WTC11 (cell line): ENCODE measurements at regions not wholly inside any gene's neighbourhood (a gene's known extent, or its start where the extent isn't known, plus 50 kb on each side); places are given as distances from the start of the nearest gene placed in this dataset.

ENCODE experiments used
- ATF1 ChIP-seq: sonication (generic); formaldehyde crosslinking; IDR thresholded peaks from 2 replicates; pipeline ENCODE4 v1.8.1; 2023; ENCODE audit warnings: mild to moderate bottlenecking, moderate library complexity, missing genetic modification reagents
- ATF3 ChIP-seq: sonication (generic); formaldehyde crosslinking; conservative IDR thresholded peaks from 2 replicates; pipeline ENCODE4 v1.8.1; 2022; ENCODE audit warnings: mild to moderate bottlenecking, missing genetic modification reagents
- CTCF ChIP-seq: fragments of 200-600 bp; IDR thresholded peaks from 2 replicates; pipeline ENCODE4 v1.8.0; 2022; ENCODE audit warnings: antibody characterized with exemption
- HMGA2 ChIP-seq: fragments of 250-450 bp; sonication (Bioruptor Pico); IDR thresholded peaks from 2 replicates; pipeline ENCODE4 v1.4.0; 2021; ENCODE audit warnings: mild to moderate bottlenecking, moderate library complexity
- TCF7 ChIP-seq: sonication (generic); formaldehyde crosslinking; IDR thresholded peaks from 2 replicates; pipeline ENCODE4 v1.8.0; 2022; ENCODE audit warnings: mild to moderate bottlenecking, low read depth, missing genetic modification reagents, moderate library complexity
- USF1 ChIP-seq: sonication (generic); formaldehyde crosslinking; IDR thresholded peaks from 2 replicates; pipeline ENCODE4 v1.8.0; 2022; ENCODE audit warnings: mild to moderate bottlenecking, missing genetic modification reagents

GRCh38 chr14:101072945-101073597, 169.5 kb upstream of the RTL1 start:
- TF ChIP-seq TCF7 (CRISPR knock-in tag), result no peak
- TF ChIP-seq CTCF, result no peak
- no peak for TF ChIP-seq ATF1 (CRISPR knock-in tag)
- no peak for TF ChIP-seq USF1 (CRISPR knock-in tag)
- TF ChIP-seq HMGA2 (CRISPR knock-in tag), result no peak
- no peak for TF ChIP-seq ATF3 (CRISPR knock-in tag)
